H9 (cell line): ENCODE measurements at regions not wholly inside any gene's neighbourhood (a gene's known extent, or its start where the extent isn't known, plus 50 kb on each side); places are given as distances from the start of the nearest gene placed in this dataset.
A peak's percentile ranks its signal among the peaks of the same experiment; 100 is the strongest.

Experiments used
- DNase-seq: peaks from one replicate; pipeline ENCODE4 v3.0.0-alpha.2; 2017
- H2AFZ ChIP-seq: one replicate; pipeline ENCODE4 v1.6.1; 2013; ENCODE audit warnings: mild to moderate bottlenecking, low read length, control low read depth, moderate library complexity
- H2AK5ac ChIP-seq: 2 replicates; pipeline ENCODE4 v1.6.1; 2013; ENCODE audit warnings: low read length, control low read depth, mixed read lengths; ENCODE audit not compliant: insufficient read length
- H2BK120ac ChIP-seq: one replicate; pipeline ENCODE4 v1.6.1; 2013; ENCODE audit warnings: low read depth, mild to moderate bottlenecking, low read length, control low read depth, inconsistent platforms; ENCODE audit not compliant: poor library complexity, severe bottlenecking
- H2BK12ac ChIP-seq: 2 replicates; pipeline ENCODE4 v1.6.1; 2013; ENCODE audit warnings: low read length, control low read depth, mixed read lengths, low read depth; ENCODE audit not compliant: insufficient read length
- H2BK15ac ChIP-seq: 2 replicates; pipeline ENCODE4 v1.6.1; 2013; ENCODE audit warnings: low read depth, low read length, control low read depth
- H2BK20ac ChIP-seq: one replicate; pipeline ENCODE4 v1.6.1; 2013; ENCODE audit warnings: low read depth, mild to moderate bottlenecking, low read length, control low read depth, inconsistent platforms; ENCODE audit not compliant: poor library complexity, severe bottlenecking
- H2BK5ac ChIP-seq: 2 replicates; pipeline ENCODE4 v1.6.1; 2013; ENCODE audit warnings: low read length, control low read depth, mixed read lengths; ENCODE audit not compliant: insufficient read length
- H3K14ac ChIP-seq: 2 replicates; pipeline ENCODE4 v1.6.1; 2013; ENCODE audit warnings: low read length, control low read depth; ENCODE audit not compliant: insufficient read depth
- H3K18ac ChIP-seq: 2 replicates; pipeline ENCODE4 v1.6.1; 2013; ENCODE audit warnings: low read depth, mild to moderate bottlenecking, mixed read lengths, low read length, control low read depth; ENCODE audit not compliant: insufficient read length
- H3K23ac ChIP-seq: 2 replicates; pipeline ENCODE4 v1.6.1; 2013; ENCODE audit warnings: low read length, control low read depth, mixed read lengths, low read depth; ENCODE audit not compliant: insufficient read length
- H3K23me2 ChIP-seq: 2 replicates; pipeline ENCODE4 v1.6.1; 2013; ENCODE audit warnings: low read depth, mild to moderate bottlenecking, mixed read lengths, low read length, control low read depth; ENCODE audit not compliant: insufficient read length, poor library complexity, severe bottlenecking
- H3K27ac ChIP-seq: 2 replicates; pipeline ENCODE4 v1.5.1; 2013; ENCODE audit warnings: low read length, control low read depth, mixed read lengths, low read depth; ENCODE audit not compliant: insufficient read length
- H3K27me3 ChIP-seq: 2 replicates; pipeline ENCODE4 v1.6.1; 2013; ENCODE audit warnings: low read length, control low read depth, inconsistent platforms; ENCODE audit not compliant: insufficient read depth
- H3K4ac ChIP-seq: 2 replicates; pipeline ENCODE4 v1.6.1; 2013; ENCODE audit warnings: low read depth, mild to moderate bottlenecking, control low read depth, inconsistent platforms, low read length, moderate library complexity
- H3K4me1 ChIP-seq: 2 replicates; pipeline ENCODE4 v1.6.1; 2013; ENCODE audit warnings: low read length, control low read depth, inconsistent platforms; ENCODE audit not compliant: insufficient read depth
- H3K4me2 ChIP-seq: 2 replicates; pipeline ENCODE4 v1.6.1; 2013; ENCODE audit warnings: low read length, control low read depth, mixed read lengths; ENCODE audit not compliant: insufficient read length, insufficient read depth
- H3K56ac ChIP-seq: 2 replicates; pipeline ENCODE4 v1.6.1; 2013; ENCODE audit warnings: low read depth, mild to moderate bottlenecking, mixed read lengths, low read length, control low read depth; ENCODE audit not compliant: insufficient read length
- H3K79me1 ChIP-seq: 2 replicates; pipeline ENCODE4 v1.6.1; 2013; ENCODE audit warnings: low read depth, mild to moderate bottlenecking, moderate library complexity, low read length, control low read depth, inconsistent platforms; ENCODE audit not compliant: insufficient read depth, poor library complexity, severe bottlenecking
- H3K79me2 ChIP-seq: 2 replicates; pipeline ENCODE4 v1.6.1; 2013; ENCODE audit warnings: low read length, control low read depth, inconsistent platforms; ENCODE audit not compliant: insufficient read depth
- H3K9ac ChIP-seq: 2 replicates; pipeline ENCODE4 v1.6.1; 2013; ENCODE audit warnings: low read length, control low read depth, mixed read lengths; ENCODE audit not compliant: insufficient read length; ENCODE audit errors: extremely low read depth
- H3K9me3 ChIP-seq: one replicate; pipeline ENCODE4 v1.6.1; 2013; ENCODE audit warnings: low read depth, low read length, inconsistent platforms; ENCODE audit not compliant: control insufficient read depth
- H3T11ph ChIP-seq: one replicate; pipeline ENCODE4 v1.6.1; 2013; ENCODE audit warnings: mild to moderate bottlenecking, low read length, control low read depth, inconsistent platforms
- H4K20me1 ChIP-seq: one replicate; pipeline ENCODE4 v1.6.1; 2013; ENCODE audit not compliant: control insufficient read depth, insufficient read length, insufficient read depth
- H4K5ac ChIP-seq: 2 replicates; pipeline ENCODE4 v1.6.1; 2013; ENCODE audit warnings: low read depth, mild to moderate bottlenecking, mixed read lengths, low read length, control low read depth; ENCODE audit not compliant: insufficient read length
- H4K8ac ChIP-seq: replicated peaks from 2 replicates; pipeline ENCODE4 v1.6.1; 2013; ENCODE audit warnings: low read length, control low read depth, mixed read lengths, low read depth; ENCODE audit not compliant: insufficient read length
- H4K91ac ChIP-seq: 2 replicates; pipeline ENCODE4 v1.6.1; 2013; ENCODE audit warnings: low read depth, mild to moderate bottlenecking, moderate library complexity, mixed read lengths, low read length, control low read depth; ENCODE audit not compliant: insufficient read length
- H3K27ac Mint-ChIP-seq, 3 experiments: 2 replicates in 2 of 3; 3 replicates in 1 of 3; pipeline ENCODE4 v1.8.0; 2020 to 2021; ENCODE audit warnings: mixed read lengths in 3 of 3, mild to moderate bottlenecking in 1 of 3, moderate library complexity in 1 of 3
- H3K27me3 Mint-ChIP-seq: 2 replicates; pipeline ENCODE4 v1.8.0; 2021; ENCODE audit warnings: low read depth, mild to moderate bottlenecking, moderate library complexity, mixed read lengths
- H3K36me3 Mint-ChIP-seq, 3 experiments: 2 replicates in 2 of 3; 3 replicates in 1 of 3; pipeline ENCODE4 v1.8.0; 2020 to 2021; ENCODE audit warnings: low read depth in 3 of 3, mixed read lengths in 3 of 3; ENCODE audit not compliant: insufficient read depth in 1 of 3
- H3K4me1 Mint-ChIP-seq, 2 experiments: 2 replicates each; pipeline ENCODE4 v1.8.0; 2020; ENCODE audit warnings: mixed read lengths in 2 of 2
- H3K4me3 Mint-ChIP-seq, 2 experiments: 2 replicates in 1 of 2; 3 replicates in 1 of 2; pipeline ENCODE4 v1.8.0; 2020 to 2021; ENCODE audit warnings: mild to moderate bottlenecking in 2 of 2, mixed read lengths in 2 of 2, moderate library complexity in 1 of 2
- H3K9me3 Mint-ChIP-seq, 2 experiments: 2 replicates in 1 of 2; 3 replicates in 1 of 2; pipeline ENCODE4 v1.8.0; 2020; ENCODE audit warnings: mild to moderate bottlenecking in 2 of 2, mixed read lengths in 2 of 2, moderate library complexity in 1 of 2
- CTCF ChIP-seq: fragments of 200-600 bp; sonication (generic); conservative IDR thresholded peaks from 3 replicates; pipeline ENCODE4 v1.8.0; 2021; ENCODE audit warnings: antibody characterized with exemption, mild to moderate bottlenecking
- WGBS: extraction: QIAGEN DNeasy Blood & Tissue Kit; methylation state at CpG from one replicate; pipeline ENCODE4 v1.1.7; 2013; ENCODE audit warnings: missing lambda C conversion rate, low lambda C conversion rate, mixed read lengths; ENCODE audit not compliant: insufficient read length; ENCODE audit errors: extremely low coverage; 5-methylcytosine and 5-hydroxymethylcytosine counted together

GRCh38 chr7:101702362-101702850 is 73.3 kb upstream of the MYL10 start:
- H3K4ac ChIP-seq, result no peak overlapping the region
- H3T11ph ChIP-seq, result no peak overlapping the region
- H3K9ac ChIP-seq, result no peak overlapping the region
- H3K14ac ChIP-seq, result no peak overlapping the region
- no peak overlapping the region for H4K5ac ChIP-seq
- no peaks in the 10 kb centered on the region for H3K23me2 ChIP-seq
- H2BK20ac ChIP-seq, result no peak overlapping the region
- no peak overlapping the region for H2BK120ac ChIP-seq
- no peaks in the 10 kb centered on the region for H3K79me1 ChIP-seq
- H3K4me1 Mint-ChIP-seq, result peaks cover 2 to 8% of the 10 kb centered on the region in 2 experiments; a peak in 3 of 4 replicates
- no peak overlapping the region for H2BK12ac ChIP-seq
- DNase-seq, result peak; percentile 73
- no peak overlapping the region for H3K4me2 ChIP-seq
- H4K20me1 ChIP-seq, result no peaks in the 10 kb centered on the region
- H4K91ac ChIP-seq, result no peak overlapping the region
- H2AFZ ChIP-seq, result no peak overlapping the region
- no peak overlapping the region for H3K56ac ChIP-seq
- H2BK15ac ChIP-seq, result no peak overlapping the region
- no peak overlapping the region for H3K23ac ChIP-seq
- peaks cover 2% of the 10 kb centered on the region; the same call in 1 of the 2 replicates for H3K27me3 Mint-ChIP-seq
- peak; percentile 42; the same call in 2 of the 3 replicates for TF ChIP-seq CTCF
- no CpG with 5 or more reads among the region's 13 CpGs for WGBS
- H3K27ac ChIP-seq, result no peak overlapping the region
- no peaks in the 10 kb centered on the region for H3K9me3 ChIP-seq
- H3K27me3 ChIP-seq, result no peaks in the 10 kb centered on the region
- H2BK5ac ChIP-seq, result no peak overlapping the region
- H3K27ac Mint-ChIP-seq, result peak overlapping the region in 1 of 3 experiments; percentile 91; a peak in 2 of 7 replicates
- no peak overlapping the region for H2AK5ac ChIP-seq
- no peaks in the 10 kb centered on the region; the same call in 1 of the 2 replicates for H3K4me1 ChIP-seq
- H3K36me3 Mint-ChIP-seq, result no peaks in the 10 kb centered on the region
- no peak overlapping the region for H3K4me3 Mint-ChIP-seq
- H4K8ac ChIP-seq, result no peak overlapping the region
- H3K9me3 Mint-ChIP-seq, result no peaks in the 10 kb centered on the region; a peak in 1 of 5 replicates
- no peak overlapping the region for H3K18ac ChIP-seq
- no peaks in the 10 kb centered on the region for H3K79me2 ChIP-seq
